ENCODE measurements at regions not wholly inside any gene's neighbourhood (a gene's known extent, or its start where the extent isn't known, plus 50 kb on each side); places are given as distances from the start of the nearest gene placed in this dataset.

DNA sequence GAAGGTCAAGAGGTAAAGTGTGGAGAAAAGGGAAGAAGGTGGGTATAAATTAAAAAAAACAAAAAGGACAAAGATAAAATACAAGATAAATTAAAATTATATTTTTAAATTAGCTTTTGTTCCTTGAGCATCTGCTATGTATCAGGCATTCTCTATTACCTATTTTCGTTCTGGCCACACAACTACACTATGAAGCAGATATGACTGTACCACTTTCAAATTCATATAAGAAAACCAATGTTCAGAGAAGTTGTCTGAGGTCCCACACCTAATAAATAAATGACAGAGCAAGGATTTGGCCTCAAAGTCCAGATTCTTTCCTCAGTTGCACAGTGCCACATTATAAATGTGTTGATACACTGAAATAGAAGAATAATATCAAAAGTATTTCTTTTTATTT is 103.8 kb upstream of the PCDH15 start:
- no peak for TF ChIP-seq POLR2A (IDR thresholded peaks at IDR 0.05; ENCODE audit: low read depth, low read length)
- no peak for FAIRE-seq
- no peak for DNase-seq (ENCODE audit: insufficient read length, low spot score)

DNA sequence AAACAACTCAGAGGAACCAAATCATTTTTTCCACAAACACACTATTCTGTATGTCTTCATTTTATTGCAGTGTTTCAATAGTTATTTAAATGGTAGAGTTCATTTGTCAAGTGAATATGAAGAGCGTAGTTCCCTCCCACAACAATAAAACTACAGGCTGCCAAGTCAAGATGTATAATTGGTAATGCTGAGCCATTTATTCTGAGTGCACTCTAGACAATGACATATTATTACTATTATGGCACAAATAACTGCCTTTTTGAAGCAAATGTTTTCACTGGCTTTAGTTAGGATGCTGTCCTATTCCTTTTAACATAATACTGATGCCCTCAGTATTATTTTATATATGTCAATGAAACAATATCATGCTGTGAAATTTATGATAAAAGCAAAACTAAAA is 102.7 kb upstream of the PCDH15 start:
- TF ChIP-seq POLR2A (IDR thresholded peaks at IDR 0.05; ENCODE audit: low read depth, low read length) = no peak
- FAIRE-seq (no peak), DNase-seq (ENCODE audit: insufficient read length, low spot score) (no peak)

DNA sequence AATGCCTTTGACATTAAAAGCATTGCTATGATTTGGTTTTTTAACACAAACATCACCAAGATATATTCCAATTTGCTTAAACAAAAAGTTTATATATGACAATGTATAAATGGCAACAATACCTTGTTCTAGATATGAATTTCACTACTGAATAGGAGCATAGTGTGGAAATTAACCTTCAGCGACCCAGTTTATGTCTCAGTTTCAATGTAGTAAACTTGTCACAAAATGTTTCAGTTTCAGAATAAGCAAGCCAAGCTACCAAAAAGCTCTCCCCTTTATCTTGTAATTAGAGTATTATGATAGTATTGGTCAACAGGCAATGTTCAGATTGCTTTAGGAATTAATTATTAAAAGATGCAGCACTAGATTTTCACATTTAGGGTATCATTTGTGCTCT is 99.6 kb upstream of the PCDH15 start:
- DNase-seq (ENCODE audit: insufficient read length, low spot score) (no peak), FAIRE-seq (no peak)
- no peak for TF ChIP-seq POLR2A (IDR thresholded peaks at IDR 0.05; ENCODE audit: low read depth, low read length)

DNA sequence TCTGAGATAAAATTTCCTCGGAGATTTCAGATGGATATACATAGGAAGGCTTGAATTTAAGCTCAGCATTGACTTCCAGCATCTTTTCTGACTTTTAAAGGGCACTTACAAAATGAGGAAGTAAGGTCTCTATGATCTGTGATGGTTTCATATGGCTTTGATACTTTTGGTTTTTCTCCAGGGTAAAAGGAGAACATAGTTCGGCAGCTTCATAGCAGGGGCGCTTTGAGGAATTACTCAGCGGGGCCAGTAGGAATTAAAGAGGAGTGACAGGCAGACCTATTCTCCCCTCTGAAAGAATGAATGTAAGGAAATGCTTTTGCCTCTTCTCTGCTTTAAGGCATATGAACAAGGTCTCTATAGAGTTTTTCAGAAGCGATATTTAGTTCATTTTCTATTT is 80.0 kb upstream of the PCDH15 start:
- no peak for DNase-seq (ENCODE audit: insufficient read length, low spot score)
- TF ChIP-seq POLR2A (IDR thresholded peaks at IDR 0.05; ENCODE audit: low read depth, low read length) = no peak
- FAIRE-seq = no peak

DNA sequence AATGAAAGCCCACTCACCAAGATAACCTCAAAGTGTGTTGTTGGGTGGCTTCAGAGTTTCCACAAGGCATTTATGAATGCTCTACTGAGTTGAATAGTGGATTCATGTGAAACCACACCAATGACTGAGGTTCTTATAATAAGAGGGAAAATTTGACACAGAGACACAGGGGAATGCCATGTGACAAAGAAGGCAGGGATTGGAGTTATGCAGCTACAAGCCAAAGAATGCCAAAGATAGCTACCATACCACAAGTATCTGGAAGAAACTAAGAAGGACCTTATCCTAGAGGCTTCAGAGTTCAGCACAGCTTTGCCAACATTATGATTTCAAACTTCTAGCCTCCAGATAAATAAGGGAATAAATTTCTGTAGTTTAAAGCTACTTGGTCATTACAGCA is 68.0 kb upstream of the PCDH15 start:
- no peak for TF ChIP-seq POLR2A (IDR thresholded peaks at IDR 0.05; ENCODE audit: low read depth, low read length)
- DNase-seq (ENCODE audit: insufficient read length, low spot score) = peak; percentile 1
- no peak for FAIRE-seq

DNA sequence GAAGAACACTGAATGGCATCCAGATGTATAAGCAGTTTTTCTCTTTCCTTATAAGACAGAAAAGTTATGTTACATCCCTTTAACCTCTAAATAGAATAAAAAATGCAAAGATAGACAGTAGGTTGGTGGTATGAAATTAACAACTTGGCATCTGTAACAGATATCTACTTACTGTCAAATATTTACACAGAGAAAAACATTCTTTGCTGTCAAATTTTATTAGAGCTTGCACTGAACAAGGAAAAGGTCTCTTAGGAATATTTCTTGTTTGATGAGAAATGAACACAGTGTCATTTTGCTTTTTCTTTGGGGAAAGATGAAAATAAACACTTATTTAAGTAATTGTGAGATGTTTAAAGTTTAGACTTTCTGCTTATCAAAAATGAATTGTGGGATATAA is 65.6 kb upstream of the PCDH15 start:
- no peak for FAIRE-seq
- TF ChIP-seq POLR2A (IDR thresholded peaks at IDR 0.05; ENCODE audit: low read depth, low read length) = no peak

DNA sequence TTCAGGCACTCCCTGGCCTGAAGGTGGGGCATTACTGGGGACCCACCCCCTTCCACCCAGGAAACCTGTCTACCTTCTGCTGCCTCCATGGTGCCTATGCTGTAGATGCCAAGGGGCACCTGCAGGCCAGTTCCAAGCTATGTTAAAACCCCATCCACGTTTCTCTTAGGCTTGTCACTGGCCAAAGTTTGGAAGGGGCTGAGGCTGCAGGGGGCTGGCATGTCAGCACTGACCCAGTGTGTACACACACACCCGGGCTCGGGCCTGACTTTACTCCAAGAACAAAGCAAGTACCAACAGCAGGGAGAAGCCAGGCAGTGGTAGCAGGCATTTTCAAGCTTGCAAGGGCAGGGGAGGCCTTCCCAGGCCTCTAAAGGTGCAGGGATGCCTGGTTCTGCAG is 53.8 kb upstream of the PCDH15 start:
- DNase-seq (ENCODE audit: insufficient read length, low spot score) (no peak), FAIRE-seq (no peak)
- no peak for TF ChIP-seq POLR2A (IDR thresholded peaks at IDR 0.05; ENCODE audit: low read depth, low read length)

More for the DNA sequence above, 65.6 kb upstream of the PCDH15 start:
- no peak for DNase-seq (ENCODE audit: insufficient read length, low spot score)

DNA sequence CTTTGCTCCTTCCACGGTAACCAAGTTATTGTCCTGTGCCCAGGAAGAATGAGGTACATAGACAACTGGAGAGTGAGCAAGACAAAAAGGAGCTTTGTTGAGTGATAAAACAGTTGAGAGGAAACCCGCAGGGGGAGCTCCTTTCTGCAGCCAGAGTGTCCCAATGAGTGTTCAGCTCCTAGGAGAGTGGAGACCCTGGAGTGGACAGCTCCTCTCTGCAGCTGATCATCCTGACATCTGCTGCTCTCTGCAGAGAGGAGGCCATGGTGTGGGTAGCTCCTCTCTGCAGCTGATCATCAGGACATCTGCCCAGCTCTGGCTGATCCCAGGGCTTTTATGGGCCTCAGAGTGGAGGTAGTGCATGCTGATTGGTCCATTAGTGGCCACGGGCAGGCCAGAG is 53.4 kb upstream of the PCDH15 start:
- no peak for TF ChIP-seq POLR2A (IDR thresholded peaks at IDR 0.05; ENCODE audit: low read depth, low read length)
- DNase-seq (ENCODE audit: insufficient read length, low spot score) (no peak), FAIRE-seq (no peak)

DNA sequence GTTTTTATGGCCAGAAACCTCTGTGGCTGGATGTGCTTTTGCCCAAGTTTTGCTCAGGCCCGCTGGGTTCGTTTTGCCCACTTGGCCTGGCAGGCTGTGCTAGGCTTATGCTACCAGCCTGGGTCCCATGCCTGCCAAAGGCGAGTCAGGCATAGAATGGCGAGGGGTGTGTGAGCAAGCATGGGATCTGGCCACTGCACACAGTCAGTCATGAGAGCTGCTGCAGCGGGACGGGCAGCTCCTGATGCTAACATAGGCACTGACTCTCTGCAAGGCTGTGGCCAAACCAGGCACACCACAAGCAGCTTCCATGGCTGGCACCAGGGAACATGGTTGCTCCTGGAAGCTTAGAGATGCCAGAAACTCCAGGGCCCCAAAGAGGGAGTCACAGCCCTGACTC is 52.9 kb upstream of the PCDH15 start:
- no peak for TF ChIP-seq POLR2A (IDR thresholded peaks at IDR 0.05; ENCODE audit: low read depth, low read length)
- no peak for DNase-seq (ENCODE audit: insufficient read length, low spot score)
- no peak for FAIRE-seq

All from H54 (cell line).